Renal cortical epithelial cell (primary cell): ENCODE measurements at regions not wholly inside any gene's neighbourhood (a gene's known extent, or its start where the extent isn't known, plus 50 kb on each side); places are given as distances from the start of the nearest gene placed in this dataset.
"Not testable (repeated sequence)": the region's sequence is repeated elsewhere in the genome, so short reads cannot be mapped to it uniquely, and the experiment has no call there.

ENCODE experiments used
- DNase-seq: peaks from one replicate; pipeline ENCODE4 v3.0.0-alpha.2; 2011; ENCODE audit warnings: low read depth

GRCh38 chr12:131542351-131542750, 168.5 kb upstream of the SFSWAP start:
- no peak for DNase-seq

DNA sequence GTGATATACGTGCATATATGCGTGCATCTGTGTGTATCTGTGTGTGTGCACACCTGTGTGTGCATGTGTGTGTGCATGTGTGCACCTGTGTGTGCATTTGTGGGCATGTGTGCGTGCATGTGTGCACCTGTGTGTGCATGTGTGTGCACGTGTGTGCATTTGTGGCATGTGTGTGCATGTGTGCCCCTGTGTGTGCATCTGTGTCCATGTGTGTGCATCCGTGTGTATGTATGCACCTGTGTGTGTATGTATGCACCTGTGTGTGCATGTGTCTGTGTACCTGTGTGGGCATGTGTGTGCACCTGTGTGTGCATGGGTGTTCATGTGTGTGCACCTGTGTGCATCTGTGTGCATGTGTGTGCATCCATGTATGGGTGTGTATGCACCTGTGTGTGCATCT, 167.8 kb upstream of the SFSWAP start:
- no peak for DNase-seq

- no peak for DNase-seq
Measured at GRCh38 chr12:131547555-131547954, 163.3 kb upstream of the SFSWAP start.

DNA sequence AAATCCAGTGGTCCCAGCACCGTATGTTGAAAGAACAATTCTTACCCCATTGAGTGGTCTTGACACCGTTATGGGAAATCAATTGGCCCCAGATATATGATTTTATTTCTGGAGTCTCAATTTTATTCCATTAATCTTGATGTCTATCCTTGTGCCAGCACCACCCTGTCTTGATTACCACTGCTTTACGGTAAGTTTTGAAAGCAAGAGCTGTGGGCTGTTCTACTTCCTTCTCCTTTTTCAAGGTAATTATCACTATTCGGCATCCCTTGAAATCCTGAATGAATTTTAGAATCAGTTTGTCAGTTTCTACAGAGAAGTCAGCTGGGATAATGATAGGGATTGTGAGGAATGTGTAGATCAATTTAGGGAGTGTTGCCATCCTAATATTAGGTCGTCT, 160.8 kb upstream of the SFSWAP start:
- DNase-seq, result no peak

- DNase-seq, result no peak
Measured at GRCh38 chr12:131551675-131552491, 159.0 kb upstream of the SFSWAP start.

DNA sequence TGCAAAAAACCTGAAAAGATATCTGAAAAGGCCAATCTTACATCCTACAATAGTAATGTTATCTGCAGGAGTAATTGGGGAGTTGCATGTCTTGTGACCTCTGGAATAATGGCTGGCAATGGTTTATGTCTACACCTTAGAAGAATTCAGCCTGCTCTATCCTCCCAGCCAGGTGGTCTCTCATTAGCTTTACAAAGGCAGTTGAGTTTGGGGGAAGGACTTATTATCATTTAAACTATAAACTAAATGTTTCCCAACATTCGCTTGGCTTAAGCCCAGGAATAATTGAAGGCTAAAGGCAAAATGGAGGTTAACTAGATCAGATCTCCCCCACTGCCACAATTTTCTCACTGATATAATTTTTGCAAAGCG, 158.4 kb upstream of the SFSWAP start:
- DNase-seq, result no peak

DNA sequence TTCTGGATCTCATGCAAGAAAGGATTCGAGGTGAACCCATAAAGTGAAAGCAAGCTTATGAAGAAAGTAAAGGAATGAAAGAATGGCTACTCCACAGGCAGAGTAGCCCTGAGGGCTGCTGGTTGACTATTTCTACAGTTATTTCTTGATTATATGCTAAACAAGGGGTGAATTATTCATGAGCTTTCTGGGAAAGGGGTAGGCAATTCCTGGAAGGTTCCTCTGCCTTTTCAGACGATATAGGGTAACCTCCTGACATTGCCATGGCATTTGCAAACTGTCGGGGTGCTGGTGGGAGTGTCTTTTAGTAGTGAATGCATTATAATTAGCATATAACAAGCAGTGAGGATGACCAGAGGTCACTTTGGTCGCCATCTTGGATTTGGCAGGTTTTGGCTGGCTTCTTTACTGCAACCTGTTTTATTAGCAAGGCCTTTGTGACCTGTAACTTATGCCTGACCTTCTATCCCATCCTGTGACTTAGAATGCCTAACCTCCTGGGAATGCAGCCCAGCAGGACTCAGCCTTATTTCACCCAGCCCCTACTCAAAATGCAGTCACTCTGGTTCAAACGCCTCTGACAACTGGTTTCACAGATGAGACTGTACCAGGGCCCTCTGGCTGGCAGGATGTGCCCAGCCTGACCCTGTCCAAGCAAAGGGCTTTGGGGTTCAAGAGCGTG, 157.7 kb upstream of the SFSWAP start:
- no peak for DNase-seq

DNA sequence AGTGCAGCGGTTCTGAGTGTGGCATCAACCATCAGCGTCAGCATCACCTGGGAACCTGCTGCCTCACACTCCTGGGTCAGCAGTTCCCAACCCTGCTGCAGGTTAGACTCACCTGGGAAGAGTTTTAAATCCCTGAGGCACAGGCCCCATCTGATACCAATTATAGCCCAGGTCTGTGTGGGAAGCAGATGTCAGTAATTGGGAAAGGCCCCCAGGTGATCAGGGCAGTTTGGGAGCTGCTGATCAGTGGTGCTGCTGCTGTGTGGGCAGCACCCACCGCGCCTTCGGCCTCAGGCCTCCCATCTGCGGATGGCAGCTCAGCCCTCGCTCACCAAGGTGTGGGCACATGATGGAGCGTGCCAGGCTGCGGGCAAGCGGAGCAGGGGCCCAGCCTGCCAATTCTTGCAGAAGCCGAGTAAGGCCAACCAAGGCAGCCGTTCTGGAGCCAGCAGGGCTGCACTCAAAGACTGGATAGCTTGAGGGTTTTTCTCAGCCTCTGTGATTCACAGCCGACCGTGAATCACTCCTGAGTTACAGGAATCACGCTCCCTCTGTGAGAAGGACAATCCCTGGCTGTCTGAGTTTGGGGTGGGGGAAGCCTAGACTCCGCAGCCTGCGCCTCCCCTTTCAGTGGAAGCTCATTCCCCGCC, 155.6 kb upstream of the SFSWAP start:
- peak; percentile 1 for DNase-seq

- DNase-seq, result no peak
Measured at GRCh38 chr12:131555866-131556265, 155.0 kb upstream of the SFSWAP start.

DNA sequence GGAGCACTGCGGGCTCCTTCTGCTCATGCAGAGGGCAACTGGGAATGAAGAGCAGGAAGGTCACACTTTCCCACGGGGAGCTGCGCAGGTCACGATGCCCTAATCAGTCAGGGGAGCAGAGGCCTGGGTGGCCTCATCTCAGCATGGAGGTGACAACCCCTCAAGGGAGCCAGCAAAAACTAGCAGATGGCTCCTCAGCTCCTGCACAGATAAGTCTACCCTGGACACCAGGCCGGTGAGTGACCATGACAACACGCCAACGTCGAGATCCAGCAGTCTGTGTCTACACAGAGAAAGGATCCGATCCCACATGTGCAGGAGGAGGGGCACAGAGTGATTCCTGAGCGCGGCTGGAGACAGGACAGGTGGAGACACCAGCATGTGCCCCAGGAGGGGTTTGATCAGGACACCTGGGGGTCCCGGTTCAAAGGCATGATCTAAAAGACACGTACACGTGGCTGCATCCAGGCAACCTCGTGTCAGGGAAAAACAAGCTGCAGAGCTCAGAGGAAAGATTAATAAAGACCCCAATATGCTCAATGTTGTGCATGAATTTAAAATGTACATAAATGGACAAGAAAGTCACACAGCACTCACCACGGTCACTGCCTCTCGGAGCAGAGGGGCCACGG, 153.7 kb upstream of the SFSWAP start:
- DNase-seq, result no peak

DNA sequence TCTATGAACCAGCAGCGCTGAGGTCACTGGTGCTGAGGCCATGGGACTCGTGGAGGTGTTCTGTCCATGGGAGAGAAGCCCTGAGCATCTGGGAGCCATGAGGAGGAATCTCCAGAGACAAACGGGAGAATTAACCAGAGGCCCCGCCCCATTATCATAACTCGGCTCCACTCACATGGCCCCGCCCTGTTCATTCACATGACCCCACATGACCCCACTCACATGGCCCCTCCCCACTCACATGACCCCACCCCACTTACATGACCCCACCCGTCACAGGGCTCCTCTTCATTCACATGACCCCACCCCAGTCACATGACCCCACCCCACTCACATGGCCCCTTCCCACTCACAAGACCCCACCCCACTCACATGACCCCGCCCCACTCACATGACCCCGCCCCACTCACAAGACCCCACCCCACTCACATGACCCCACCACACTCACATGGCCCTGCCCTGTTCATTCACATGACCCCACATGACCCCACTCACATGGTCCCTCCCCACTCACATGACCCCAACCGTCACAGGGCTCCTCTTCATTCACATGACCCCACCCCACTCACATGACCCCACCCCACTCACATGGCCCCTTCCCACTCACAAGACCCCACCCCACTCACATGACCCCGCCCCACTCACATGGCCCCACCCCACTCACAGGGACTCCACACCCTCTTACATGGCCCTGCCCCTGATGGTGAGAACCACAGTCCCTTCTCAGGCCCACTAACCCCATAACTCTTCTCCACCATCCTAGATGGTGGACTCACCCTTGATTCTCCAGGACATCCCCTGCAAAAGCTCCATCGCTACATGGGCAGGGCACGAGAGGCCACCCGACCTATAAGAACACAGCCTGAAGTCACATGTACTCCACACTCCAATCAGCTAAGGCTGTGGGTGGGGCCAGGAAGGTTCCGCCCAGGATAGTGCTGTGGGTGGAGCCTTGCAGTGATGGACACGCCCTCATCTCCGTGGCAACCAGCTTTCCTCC, 151.1 kb upstream of the SFSWAP start:
- no peak for DNase-seq

- DNase-seq, result no peak
Measured at GRCh38 chr12:131561051-131561450, 149.8 kb upstream of the SFSWAP start.

DNA sequence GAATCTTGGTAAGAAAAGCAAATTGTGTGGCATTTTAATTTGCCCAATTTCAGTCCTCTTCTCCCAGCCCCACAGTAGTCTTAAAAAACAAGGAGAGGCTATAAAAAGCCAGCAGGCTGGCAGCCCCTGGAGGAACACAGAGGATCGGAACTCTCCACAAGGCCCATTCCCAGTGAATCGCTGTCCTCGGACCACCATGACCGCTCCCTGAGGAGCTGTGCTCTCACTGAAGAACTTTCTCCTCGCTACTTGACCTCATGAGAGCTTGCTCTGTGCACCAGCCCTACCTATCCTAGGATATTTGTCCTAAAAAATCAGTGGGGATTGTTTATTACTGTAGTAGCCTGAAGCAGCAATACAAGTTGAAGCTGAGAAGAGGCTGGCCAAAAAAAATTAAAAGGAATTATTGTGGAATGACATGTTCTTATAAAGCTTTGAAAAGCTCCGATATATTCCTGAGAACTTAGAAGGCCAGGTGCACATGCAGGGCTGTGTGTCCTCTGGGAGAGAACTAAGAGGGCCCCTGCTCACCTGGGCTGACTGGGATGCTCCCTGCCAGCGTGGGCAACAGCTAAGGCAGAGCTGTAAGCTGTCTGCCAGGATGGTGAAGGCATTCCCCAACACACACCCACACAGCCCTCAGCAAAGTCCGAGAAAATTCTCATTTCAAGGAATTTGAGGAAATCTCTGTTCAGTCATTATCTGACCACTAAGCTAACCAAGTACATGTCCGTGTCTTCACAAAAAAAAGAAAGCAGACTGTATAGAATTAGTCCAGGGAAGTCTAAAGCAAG, 148.8 kb upstream of the SFSWAP start:
- DNase-seq, result no peak

GRCh38 chr12:131564138-131564727, 146.7 kb upstream of the SFSWAP start:
- DNase-seq, result not testable (repeated sequence)

DNA sequence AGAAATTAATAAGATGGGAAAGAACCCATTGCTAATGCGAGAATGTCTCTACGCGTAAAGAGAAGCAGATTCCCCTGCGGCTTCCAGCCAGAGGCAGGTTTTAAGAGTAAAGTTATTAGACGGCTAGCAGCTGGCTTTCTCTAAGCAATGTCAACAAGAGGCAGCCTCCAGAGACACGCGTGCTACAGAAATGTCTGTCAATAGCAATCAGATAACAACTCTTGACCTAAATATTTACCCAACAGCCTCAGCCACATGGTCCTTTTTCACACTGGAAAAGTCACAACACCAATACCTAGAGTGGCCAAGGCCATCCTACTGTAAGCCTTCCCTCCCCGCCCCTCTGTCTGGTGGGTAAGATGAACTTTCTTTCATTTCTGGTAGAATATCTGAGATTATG, 146.0 kb upstream of the SFSWAP start:
- DNase-seq, result no peak

DNA sequence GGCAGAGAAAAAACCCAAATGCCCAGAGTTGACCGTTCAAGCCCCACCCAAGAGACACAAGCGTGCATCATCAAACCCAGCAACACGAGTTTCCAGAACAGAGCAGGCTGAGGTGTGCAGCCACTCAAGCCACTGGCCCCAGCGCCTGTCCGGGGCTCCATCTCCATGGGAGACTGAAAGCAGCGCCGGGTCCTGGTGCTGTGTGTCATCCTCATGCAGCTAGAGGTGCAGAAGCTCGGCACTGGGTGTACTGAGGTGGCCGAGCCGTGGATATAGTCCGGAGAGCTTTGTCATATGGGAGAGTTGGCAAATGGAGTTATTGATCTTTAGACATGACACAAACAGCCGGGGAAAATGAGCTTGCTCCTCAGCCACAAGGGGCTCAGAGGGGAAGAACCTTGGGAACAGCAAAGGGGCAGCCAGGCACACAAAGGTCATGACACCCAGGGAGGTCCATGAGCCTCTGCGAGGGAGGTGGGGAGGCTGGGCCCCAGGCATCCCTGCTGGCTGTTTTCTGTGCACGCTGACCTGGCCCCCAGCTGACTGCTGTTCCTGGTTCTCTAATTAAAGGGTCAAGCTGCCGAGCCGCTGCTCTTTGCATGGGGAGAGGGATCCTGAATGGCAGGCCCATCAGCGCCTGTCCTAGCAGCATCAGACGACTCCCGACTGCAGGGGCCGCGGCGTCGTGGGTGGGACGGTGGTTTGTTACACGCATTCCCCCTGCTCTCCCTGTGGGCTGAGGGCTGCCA, 145.4 kb upstream of the SFSWAP start:
- no peak for DNase-seq

GRCh38 chr12:131568336-131568735, 142.6 kb upstream of the SFSWAP start:
- no peak for DNase-seq

GRCh38 chr12:131570596-131570995, 140.3 kb upstream of the SFSWAP start:
- DNase-seq, result no peak

GRCh38 chr12:131571827-131572226, 139.1 kb upstream of the SFSWAP start:
- DNase-seq, result no peak
